H1 (cell line): ENCODE measurements at regions not wholly inside any gene's neighbourhood (a gene's known extent, or its start where the extent isn't known, plus 50 kb on each side); places are given as distances from the start of the nearest gene placed in this dataset.

ENCODE experiments used
- CTCF ChIA-PET: fragments of 300-600 bp; sonication (Branson Sonifier 250); formaldehyde crosslinking; loops from one replicate; lab custom pipeline; 2021; ENCODE audit not compliant: partially characterized antibody; lab: Charles Lee
- POLR2A ChIA-PET: fragments of 300-600 bp; sonication (Branson Sonifier 250); formaldehyde crosslinking; loops from one replicate; lab custom pipeline; 2021; ENCODE audit warnings: inconsistent platforms; ENCODE audit not compliant: partially characterized antibody; lab: Charles Lee
- DNase-seq, 2 experiments: peaks; one replicate each; pipeline versions ENCODE4 v3.0.0 to v3.0.0-alpha.2; 2010 to 2022; ENCODE audit warnings: low spot score in 2 of 2, low read depth in 1 of 2, mixed read lengths in 1 of 2
- FAIRE-seq: peaks from 2 replicates; lab custom pipeline; 2011; peaks lifted over from hg19 to GRCh38; lab: Jason Lieb, UNC
- H2AFZ ChIP-seq: 2 replicates; pipeline ENCODE4 v1.8.1; 2012; ENCODE audit warnings: low read length, inconsistent platforms
- H2AK5ac ChIP-seq: 2 replicates; pipeline ENCODE4 v1.6.1; 2013; ENCODE audit warnings: low read depth, low read length
- H2BK120ac ChIP-seq: replicated peaks from 2 replicates; pipeline ENCODE3; 2013; ENCODE audit warnings: low read depth, low read length, inconsistent platforms
- H2BK12ac ChIP-seq: 2 replicates; pipeline ENCODE4 v1.6.1; 2013; ENCODE audit warnings: low read depth, low read length
- H2BK15ac ChIP-seq: 2 replicates; pipeline ENCODE4 v1.6.1; 2013; ENCODE audit warnings: low read length
- H2BK20ac ChIP-seq: 2 replicates; pipeline ENCODE4 v1.6.1; 2013; ENCODE audit warnings: low read length
- H2BK5ac ChIP-seq: 2 replicates; pipeline ENCODE4 v1.6.1; 2013; ENCODE audit warnings: low read depth, low read length
- H3K14ac ChIP-seq: 2 replicates; pipeline ENCODE4 v1.6.1; 2013; ENCODE audit warnings: inconsistent platforms; ENCODE audit not compliant: insufficient read length
- H3K18ac ChIP-seq: 2 replicates; pipeline ENCODE4 v1.6.1; 2013; ENCODE audit warnings: low read length; ENCODE audit errors: extremely low read depth
- H3K23ac ChIP-seq: 2 replicates; pipeline ENCODE4 v1.6.1; 2013; ENCODE audit warnings: inconsistent platforms; ENCODE audit not compliant: insufficient read length
- H3K23me2 ChIP-seq: 2 replicates; pipeline ENCODE4 v1.6.1; 2013; ENCODE audit warnings: low read depth, low read length
- H3K27ac ChIP-seq: 2 replicates; pipeline ENCODE4 v1.6.1; 2011; ENCODE audit warnings: low read depth, low read length, inconsistent platforms
- H3K27me3 ChIP-seq, 4 experiments: replicated peaks in 1 of 4; 1 replicate in 1 of 4; 2 replicates in 3 of 4; pipeline versions ENCODE4 v1.6.1 to v1.8.1; 2011 to 2013; ENCODE audit warnings: low read length in 3 of 4, mild to moderate bottlenecking in 3 of 4, inconsistent platforms in 2 of 4, mixed read lengths in 2 of 4, moderate library complexity in 1 of 4; ENCODE audit not compliant: control insufficient read depth in 3 of 4, insufficient read depth in 3 of 4; ENCODE audit errors: extremely low read depth in 1 of 4
- H3K36me3 ChIP-seq, 4 experiments: 2 replicates each; pipeline versions ENCODE4 v1.6.1 to v1.8.1; 2011 to 2013; ENCODE audit warnings: mild to moderate bottlenecking in 4 of 4, low read length in 3 of 4, moderate library complexity in 2 of 4, control low read depth in 1 of 4, inconsistent platforms in 1 of 4; ENCODE audit not compliant: insufficient read depth in 4 of 4, control insufficient read depth in 2 of 4
- H3K4ac ChIP-seq: replicated peaks from 2 replicates; pipeline ENCODE3; 2013; ENCODE audit warnings: low read length, low read depth, mixed read lengths, inconsistent platforms; ENCODE audit not compliant: insufficient read length
- H3K4me1 ChIP-seq, 4 experiments: replicated peaks in 1 of 4; 1 replicate in 1 of 4; 2 replicates in 3 of 4; pipeline versions ENCODE4 v1.6.1 to v1.8.1; 2011 to 2013; ENCODE audit warnings: low read length in 3 of 4, inconsistent platforms in 2 of 4, mixed read lengths in 1 of 4; ENCODE audit not compliant: insufficient read depth in 4 of 4, control insufficient read depth in 3 of 4
- H3K4me2 ChIP-seq, 2 experiments: 2 replicates each; pipeline versions ENCODE4 v1.6.1 to v1.8.1; 2011 to 2013; ENCODE audit warnings: low read depth in 2 of 2, low read length in 2 of 2, control low read depth in 1 of 2, inconsistent platforms in 1 of 2, mild to moderate bottlenecking in 1 of 2; ENCODE audit not compliant: insufficient read depth in 1 of 2
- H3K4me3 ChIP-seq, 4 experiments: fragments of 200-600, 300-600 bp in 1 of 4; sonication (generic), shearing (Covaris generic), sonication (Bioruptor Twin) in 1 of 4; 2 replicates each; pipeline versions ENCODE4 v1.5.1 to v1.8.1; 2011 to 2016; ENCODE audit warnings: low read length in 4 of 4, low read depth in 3 of 4, control low read depth in 2 of 4, inconsistent platforms in 2 of 4, mild to moderate bottlenecking in 2 of 4, mixed read lengths in 1 of 4, moderate library complexity in 1 of 4; ENCODE audit not compliant: insufficient read depth in 2 of 4; ENCODE audit errors: extremely low read depth in 1 of 4
- H3K56ac ChIP-seq: replicated peaks from 2 replicates; pipeline ENCODE3; 2013; ENCODE audit warnings: low read depth, mild to moderate bottlenecking, mixed read lengths, low read length, inconsistent platforms; ENCODE audit not compliant: insufficient read length
- H3K79me1 ChIP-seq: 2 replicates; pipeline ENCODE4 v1.6.1; 2013; ENCODE audit warnings: low read depth, low read length, control low read depth
- H3K79me2 ChIP-seq, 2 experiments: 2 replicates each; pipeline versions ENCODE4 v1.6.1 to v1.8.1; 2012 to 2013; ENCODE audit warnings: low read length in 2 of 2, mild to moderate bottlenecking in 2 of 2, inconsistent platforms in 1 of 2; ENCODE audit not compliant: insufficient read depth in 2 of 2, control insufficient read depth in 1 of 2
- H3K9ac ChIP-seq, 4 experiments: replicated peaks in 1 of 4; 1 replicate in 1 of 4; 2 replicates in 3 of 4; pipeline versions ENCODE4 v1.6.1 to v1.8.1; 2011 to 2013; ENCODE audit warnings: low read depth in 3 of 4, low read length in 3 of 4, control low read depth in 2 of 4, mild to moderate bottlenecking in 2 of 4, moderate library complexity in 2 of 4, inconsistent platforms in 1 of 4; ENCODE audit errors: extremely low read depth in 1 of 4
- H3K9me3 ChIP-seq, 2 experiments: 2 replicates each; pipeline versions ENCODE4 v1.6.1 to v1.8.1; 2012 to 2013; ENCODE audit warnings: mild to moderate bottlenecking in 2 of 2, moderate library complexity in 2 of 2, control low read depth in 1 of 2, inconsistent platforms in 1 of 2, low read depth in 1 of 2, low read length in 1 of 2, mixed read lengths in 1 of 2; ENCODE audit not compliant: insufficient read depth in 2 of 2
- H4K20me1 ChIP-seq, 2 experiments: replicated peaks in 1 of 2; 2 replicates each; pipeline versions ENCODE3 to v1.8.1; 2011 to 2013; ENCODE audit warnings: inconsistent platforms in 2 of 2, low read length in 2 of 2, mild to moderate bottlenecking in 1 of 2; ENCODE audit not compliant: insufficient read depth in 2 of 2, control insufficient read depth in 1 of 2
- H4K5ac ChIP-seq: 2 replicates; pipeline ENCODE4 v1.6.1; 2013; ENCODE audit warnings: low read length, low read depth, mixed read lengths, inconsistent platforms; ENCODE audit not compliant: insufficient read length
- H4K8ac ChIP-seq: 2 replicates; pipeline ENCODE4 v1.8.0; 2013; ENCODE audit warnings: mild to moderate bottlenecking, moderate library complexity, low read length, inconsistent platforms; ENCODE audit not compliant: insufficient read depth; ENCODE audit errors: extremely low read depth
- H4K91ac ChIP-seq: replicated peaks from 2 replicates; pipeline ENCODE3; 2013; ENCODE audit warnings: low read length, mixed read lengths, inconsistent platforms; ENCODE audit not compliant: insufficient read length
- CTBP2 ChIP-seq: IDR thresholded peaks from 2 replicates; pipeline ENCODE4 v1.7.0; 2011; ENCODE audit warnings: borderline replicate concordance, mild to moderate bottlenecking, moderate library complexity, mixed read lengths, low read length; ENCODE audit not compliant: insufficient read depth, insufficient read length
- GABPA ChIP-seq: IDR thresholded peaks from 2 replicates; pipeline ENCODE4 v1.6.1; 2011; ENCODE audit warnings: mild to moderate bottlenecking, low read length, moderate library complexity, borderline replicate concordance; ENCODE audit not compliant: insufficient read depth
- HDAC6 ChIP-seq: IDR thresholded peaks from one replicate; pipeline ENCODE4 v1.7.1; 2012; ENCODE audit warnings: low read depth, mild to moderate bottlenecking, inconsistent platforms, low read length, moderate library complexity
- JUND ChIP-seq: IDR thresholded peaks from 2 replicates; pipeline ENCODE4 v1.6.1; 2011; ENCODE audit warnings: mild to moderate bottlenecking, improper control_type of control experiment, low read length
- PHF8 ChIP-seq: fragments of 200-600 bp; sonication (generic); conservative IDR thresholded peaks from 2 replicates; pipeline ENCODE4 v1.7.1; 2012; ENCODE audit warnings: low read depth, mild to moderate bottlenecking, inconsistent platforms, low read length, moderate library complexity
- SP4 ChIP-seq: IDR thresholded peaks from 2 replicates; pipeline ENCODE4 v1.6.1; 2012; ENCODE audit warnings: low read length, inconsistent platforms
- TBP ChIP-seq: IDR thresholded peaks from 2 replicates; pipeline ENCODE4 v1.6.1; 2011; ENCODE audit warnings: low read depth, low read length, improper control_type of control experiment
- WGBS, 2 experiments: shearing (Covaris generic) in 1 of 2; methylation state at CpG; one replicate each; pipeline versions ENCODE4 v1.1.6 to v1.1.7; 2013 to 2015; ENCODE audit warnings: low lambda C conversion rate in 2 of 2, mixed read lengths in 2 of 2, inconsistent platforms in 1 of 2, low coverage in 1 of 2, missing lambda C conversion rate in 1 of 2; ENCODE audit not compliant: insufficient replicate concordance in 2 of 2, insufficient coverage in 1 of 2, insufficient read length in 1 of 2; ENCODE audit errors: extremely low coverage in 1 of 2, missing lambda C conversion rate in 1 of 2; 5-methylcytosine and 5-hydroxymethylcytosine counted together

DNA sequence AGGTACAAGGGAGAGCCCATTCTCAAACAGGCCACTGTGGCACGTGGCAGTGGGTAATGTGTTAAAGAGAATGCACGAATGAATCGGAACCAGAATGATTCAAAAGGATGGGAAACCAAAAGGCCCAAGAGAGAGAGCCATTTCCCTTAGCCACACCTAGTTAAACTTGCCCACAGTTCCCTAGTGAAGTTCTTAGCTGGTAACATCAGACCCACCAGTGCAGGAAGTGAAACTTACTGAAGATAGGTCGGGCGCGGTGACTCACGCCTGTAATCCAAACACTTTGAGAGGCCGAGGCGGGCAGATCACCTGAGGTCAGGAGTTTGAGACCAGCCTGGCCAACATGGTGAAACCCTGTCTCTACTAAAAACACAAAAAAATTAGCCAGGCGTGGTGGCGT is 97.1 kb downstream of the MEX3B start:
- H3K4ac ChIP-seq, result no peak overlapping the region
- no peak overlapping the region for H4K8ac ChIP-seq
- no peak overlapping the region for H2AFZ ChIP-seq
- WGBS, 2 experiments, result 93% methylated on average over 11 of the region's 11 CpGs; no CpG with 5 or more reads in 1 of the 2 experiments
- H4K20me1 ChIP-seq, result no peaks in the 10 kb centered on the region
- H3K9me3 ChIP-seq, result no peaks in the 10 kb centered on the region
- H2BK120ac ChIP-seq, result no peak overlapping the region
- no peak for DNase-seq
- no peak overlapping the region for H2BK15ac ChIP-seq
- no peak for FAIRE-seq
- no peak overlapping the region for H3K4me3 ChIP-seq
- CTCF ChIA-PET, result interaction anchor here (0.7 to 1.5 kb wide), 2 partner anchors 9 to 194 kb away, joined by 3 to 6 read pairs; no protein-coding TSS in a partner anchor
- H3K18ac ChIP-seq, result no peak overlapping the region
- POLR2A ChIA-PET, result interaction anchor here (0.6 kb wide), 1 partner anchor 8 kb away, joined by 4 read pairs; no protein-coding TSS in a partner anchor
- no peak overlapping the region for H3K27ac ChIP-seq
- no peak overlapping the region for H4K91ac ChIP-seq
- no peak overlapping the region for H3K56ac ChIP-seq
- no peaks in the 10 kb centered on the region; the same call in 1 of the 2 replicates for H3K23me2 ChIP-seq
- no peak overlapping the region for H3K14ac ChIP-seq
- TF ChIP-seq TBP (no peak), JUND (no peak), HDAC6 (no peak), CTBP2 (no peak), GABPA (no peak), SP4 (no peak), PHF8 (no peak)
- H3K9ac ChIP-seq, result no peak overlapping the region
- no peak overlapping the region for H4K5ac ChIP-seq
- no peak overlapping the region for H3K23ac ChIP-seq
- no peaks in the 10 kb centered on the region for H3K79me2 ChIP-seq
- no peaks in the 10 kb centered on the region for H3K4me1 ChIP-seq
- no peaks in the 10 kb centered on the region for H3K36me3 ChIP-seq
- no peak overlapping the region for H2BK12ac ChIP-seq
- no peak overlapping the region for H3K4me2 ChIP-seq
- no peak overlapping the region for H2BK20ac ChIP-seq
- H3K27me3 ChIP-seq, result no peaks in the 10 kb centered on the region; a peak in 1 of 7 replicates
- H2AK5ac ChIP-seq, result no peak overlapping the region
- H3K79me1 ChIP-seq, result no peaks in the 10 kb centered on the region
- no peak overlapping the region for H2BK5ac ChIP-seq
